ENCODE measurements at regions not wholly inside any gene's neighbourhood (a gene's known extent, or its start where the extent isn't known, plus 50 kb on each side); places are given as distances from the start of the nearest gene placed in this dataset.

- H3K4me1 ChIP-seq (ENCODE audit: low read depth) = no peaks in the 10 kb centered on the region
- no peaks in the 10 kb centered on the region for H3K9me3 ChIP-seq
- H3K36me3 ChIP-seq (ENCODE audit: low read depth) = no peaks in the 10 kb centered on the region
- no peak overlapping the region for H3K4me3 ChIP-seq
- DNase-seq (no peak), ATAC-seq (no peak)
- intact Hi-C loops (cut with DNase I, micrococcal nuclease) = no loop called here
- TF ChIP-seq CTCF (IDR thresholded peaks at IDR 0.05) = no peak
Measured at GRCh38 chr1:30260318-30260717, 463.1 kb downstream of the MATN1 start.

GRCh38 chr1:30259631-30260030, 463.8 kb downstream of the MATN1 start:
- no peak for TF ChIP-seq CTCF (IDR thresholded peaks at IDR 0.05)
- Histone ChIP-seq H3K36me3 (ENCODE audit: low read depth) (no peaks in the 10 kb centered on the region), H3K9me3 (no peaks in the 10 kb centered on the region), H3K4me3 (no peak overlapping the region), H3K4me1 (ENCODE audit: low read depth) (no peaks in the 10 kb centered on the region)
- DNase-seq = no peak
- intact Hi-C loops (cut with DNase I, micrococcal nuclease) = no loop called here
- no peak for ATAC-seq

- Histone ChIP-seq H3K4me3 (no peak overlapping the region), H3K9me3 (no peaks in the 10 kb centered on the region), H3K4me1 (ENCODE audit: low read depth) (no peaks in the 10 kb centered on the region), H3K36me3 (ENCODE audit: low read depth) (no peaks in the 10 kb centered on the region)
- DNase-seq = no peak
- intact Hi-C loops (cut with DNase I, micrococcal nuclease) = no loop called here
- TF ChIP-seq CTCF (IDR thresholded peaks at IDR 0.05) = no peak
- no peak for ATAC-seq
Measured at GRCh38 chr1:30258876-30259275, 464.5 kb downstream of the MATN1 start.

GRCh38 chr1:30258471-30258870, 464.9 kb downstream of the MATN1 start:
- ATAC-seq (no peak), DNase-seq (no peak)
- no peak for TF ChIP-seq CTCF (IDR thresholded peaks at IDR 0.05)
- H3K36me3 ChIP-seq (ENCODE audit: low read depth) = no peaks in the 10 kb centered on the region
- intact Hi-C loops (cut with DNase I, micrococcal nuclease) = no loop called here
- no peaks in the 10 kb centered on the region for H3K4me1 ChIP-seq (ENCODE audit: low read depth)
- H3K9me3 ChIP-seq = no peaks in the 10 kb centered on the region
- no peak overlapping the region for H3K4me3 ChIP-seq

GRCh38 chr1:30257742-30258380, 465.5 kb downstream of the MATN1 start:
- intact Hi-C loops (cut with DNase I, micrococcal nuclease) = no loop called here
- Histone ChIP-seq H3K9me3 (no peaks in the 10 kb centered on the region), H3K4me1 (ENCODE audit: low read depth) (no peaks in the 10 kb centered on the region), H3K36me3 (ENCODE audit: low read depth) (no peaks in the 10 kb centered on the region), H3K4me3 (no peak overlapping the region)
- DNase-seq = no peak
- no peak for ATAC-seq
- TF ChIP-seq CTCF (IDR thresholded peaks at IDR 0.05) = no peak

GRCh38 chr1:30257322-30257721, 466.1 kb downstream of the MATN1 start:
- ATAC-seq = no peak
- intact Hi-C loops (cut with DNase I, micrococcal nuclease) = no loop called here
- no peak for TF ChIP-seq CTCF (IDR thresholded peaks at IDR 0.05)
- H3K36me3 ChIP-seq (ENCODE audit: low read depth) = no peaks in the 10 kb centered on the region
- H3K4me3 ChIP-seq = no peak overlapping the region
- no peaks in the 10 kb centered on the region for H3K9me3 ChIP-seq
- H3K4me1 ChIP-seq (ENCODE audit: low read depth) = no peaks in the 10 kb centered on the region
- no peak for DNase-seq

All from mucosa of descending colon (tissue), 3 donors.